RWPE2 (cell line): ENCODE measurements at regions not wholly inside any gene's neighbourhood (a gene's known extent, or its start where the extent isn't known, plus 50 kb on each side); places are given as distances from the start of the nearest gene placed in this dataset.

Experiments used
- ATAC-seq: fragments of 200-7000 bp; cut with Tn5 transposase; 3 replicates; pipeline ENCODE4 v1.9.1; 2021; ENCODE audit warnings: low read depth
- DNase-seq: peaks from one replicate; pipeline ENCODE4 v3.0.0-alpha.2; 2020; ENCODE audit warnings: low spot score
- H3K27ac ChIP-seq: fragments of 450-650 bp; 2 replicates; pipeline ENCODE4 v1.5.1; 2017; ENCODE audit warnings: mild to moderate bottlenecking; ENCODE audit not compliant: poor library complexity, severe bottlenecking
- H3K27me3 ChIP-seq: fragments of 250-450 bp; sonication (Bioruptor Pico); 2 replicates; pipeline ENCODE4 v1.5.1; 2021; ENCODE audit warnings: mild to moderate bottlenecking, moderate library complexity; ENCODE audit not compliant: insufficient read depth, poor library complexity, severe bottlenecking
- H3K36me3 ChIP-seq: fragments of 250-450 bp; sonication (Bioruptor Pico); 2 replicates; pipeline ENCODE4 v1.5.1; 2020; ENCODE audit warnings: low read depth, mild to moderate bottlenecking, moderate library complexity
- H3K4me1 ChIP-seq: fragments of 250-450 bp; sonication (Bioruptor Pico); 2 replicates; pipeline ENCODE4 v1.5.1; 2021; ENCODE audit warnings: mild to moderate bottlenecking, moderate library complexity; ENCODE audit not compliant: insufficient read depth, poor library complexity, severe bottlenecking
- H3K4me3 ChIP-seq: fragments of 250-450 bp; sonication (Bioruptor Pico); 2 replicates; pipeline ENCODE4 v1.5.1; 2021; ENCODE audit warnings: mild to moderate bottlenecking, moderate library complexity; ENCODE audit not compliant: severe bottlenecking
- H3K9me3 ChIP-seq: fragments of 250-450 bp; sonication (Bioruptor Pico); 2 replicates; pipeline ENCODE4 v1.5.1; 2021; ENCODE audit warnings: mild to moderate bottlenecking, moderate library complexity; ENCODE audit not compliant: severe bottlenecking
- TF ChIP-seq, protein P1 (sequence below): fragments of 450-650 bp; IDR thresholded peaks from one replicate; pipeline ENCODE4 v1.5.1; 2017; ENCODE audit warnings: mild to moderate bottlenecking, moderate library complexity; ENCODE audit not compliant: poor library complexity, severe bottlenecking

DNA sequence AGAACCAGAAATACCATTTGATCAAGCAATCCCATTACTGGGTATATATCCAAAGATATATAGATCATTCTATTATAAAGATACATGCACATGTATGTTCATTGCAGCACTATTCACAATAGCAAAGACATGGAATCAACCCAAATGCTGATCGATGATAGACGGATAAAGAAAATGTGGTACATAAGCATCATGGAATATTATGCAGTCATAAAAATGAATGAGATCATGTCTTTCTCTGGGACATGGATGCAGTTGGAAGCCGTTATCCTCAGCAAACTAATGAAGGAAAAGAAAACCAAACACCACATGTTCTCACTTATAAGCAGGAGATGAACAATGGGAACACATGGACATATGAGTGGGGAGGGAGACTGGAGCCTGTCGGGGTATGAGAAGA, 1540.9 kb upstream of the MIR17HG start:
- Histone ChIP-seq H3K4me3 (no peak overlapping the region), H3K36me3 (no peaks in the 10 kb centered on the region), H3K4me1 (no peaks in the 10 kb centered on the region), H3K9me3 (no peaks in the 10 kb centered on the region), H3K27me3 (no peaks in the 10 kb centered on the region), H3K27ac (no peak overlapping the region)
- DNase-seq (no peak), ATAC-seq (no peak)
- TF ChIP-seq, protein P1, sequence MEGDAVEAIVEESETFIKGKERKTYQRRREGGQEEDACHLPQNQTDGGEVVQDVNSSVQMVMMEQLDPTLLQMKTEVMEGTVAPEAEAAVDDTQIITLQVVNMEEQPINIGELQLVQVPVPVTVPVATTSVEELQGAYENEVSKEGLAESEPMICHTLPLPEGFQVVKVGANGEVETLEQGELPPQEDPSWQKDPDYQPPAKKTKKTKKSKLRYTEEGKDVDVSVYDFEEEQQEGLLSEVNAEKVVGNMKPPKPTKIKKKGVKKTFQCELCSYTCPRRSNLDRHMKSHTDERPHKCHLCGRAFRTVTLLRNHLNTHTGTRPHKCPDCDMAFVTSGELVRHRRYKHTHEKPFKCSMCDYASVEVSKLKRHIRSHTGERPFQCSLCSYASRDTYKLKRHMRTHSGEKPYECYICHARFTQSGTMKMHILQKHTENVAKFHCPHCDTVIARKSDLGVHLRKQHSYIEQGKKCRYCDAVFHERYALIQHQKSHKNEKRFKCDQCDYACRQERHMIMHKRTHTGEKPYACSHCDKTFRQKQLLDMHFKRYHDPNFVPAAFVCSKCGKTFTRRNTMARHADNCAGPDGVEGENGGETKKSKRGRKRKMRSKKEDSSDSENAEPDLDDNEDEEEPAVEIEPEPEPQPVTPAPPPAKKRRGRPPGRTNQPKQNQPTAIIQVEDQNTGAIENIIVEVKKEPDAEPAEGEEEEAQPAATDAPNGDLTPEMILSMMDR, result no peak

DNA sequence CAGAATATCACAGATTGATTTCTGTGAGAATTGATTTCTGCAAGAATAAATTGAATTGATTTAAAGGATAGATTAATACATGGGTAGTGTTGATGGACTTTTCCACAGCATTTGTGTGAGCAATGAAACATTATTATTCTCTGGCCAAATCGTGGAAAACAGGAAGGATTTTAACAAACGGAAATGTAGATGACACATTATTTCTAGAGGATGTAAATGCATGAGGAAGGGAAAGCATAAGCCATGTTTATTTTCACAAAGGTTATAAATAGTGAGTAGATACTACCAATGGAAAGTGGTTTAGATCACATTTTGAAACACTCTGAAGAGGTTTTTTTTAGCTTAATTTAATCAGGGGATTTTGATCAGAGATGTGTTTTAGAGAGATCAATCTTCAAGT, 1534.6 kb upstream of the MIR17HG start:
- no peak for ATAC-seq
- no peak for DNase-seq
- Histone ChIP-seq H3K9me3 (no peaks in the 10 kb centered on the region), H3K4me3 (no peak overlapping the region), H3K27me3 (no peaks in the 10 kb centered on the region), H3K4me1 (no peaks in the 10 kb centered on the region), H3K27ac (no peak overlapping the region), H3K36me3 (no peaks in the 10 kb centered on the region)
- TF ChIP-seq, protein P1, result no peak

DNA sequence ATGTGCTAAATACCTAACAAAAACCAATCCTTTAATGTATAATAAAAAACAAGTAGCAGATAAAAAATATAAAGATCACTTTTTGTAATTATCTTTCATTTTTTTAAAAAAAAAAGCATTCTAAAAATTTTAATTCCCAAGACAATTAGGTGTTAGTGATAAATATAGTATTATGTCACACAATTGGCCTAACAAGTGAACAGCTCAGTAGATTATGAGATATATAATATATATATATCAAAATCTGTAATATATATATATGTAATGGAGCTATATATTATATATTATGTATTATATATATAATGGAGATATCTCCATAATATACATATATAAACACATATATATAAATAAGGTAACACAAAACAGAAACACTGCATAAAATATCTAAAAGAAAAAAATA, 1531.1 kb upstream of the MIR17HG start:
- DNase-seq (no peak), ATAC-seq (no peak)
- H3K9me3 ChIP-seq, result no peaks in the 10 kb centered on the region
- no peaks in the 10 kb centered on the region for H3K27me3 ChIP-seq
- no peak overlapping the region for H3K4me3 ChIP-seq
- H3K4me1 ChIP-seq, result no peaks in the 10 kb centered on the region
- H3K27ac ChIP-seq, result no peak overlapping the region
- H3K36me3 ChIP-seq, result no peaks in the 10 kb centered on the region
- TF ChIP-seq, protein P1, result no peak

DNA sequence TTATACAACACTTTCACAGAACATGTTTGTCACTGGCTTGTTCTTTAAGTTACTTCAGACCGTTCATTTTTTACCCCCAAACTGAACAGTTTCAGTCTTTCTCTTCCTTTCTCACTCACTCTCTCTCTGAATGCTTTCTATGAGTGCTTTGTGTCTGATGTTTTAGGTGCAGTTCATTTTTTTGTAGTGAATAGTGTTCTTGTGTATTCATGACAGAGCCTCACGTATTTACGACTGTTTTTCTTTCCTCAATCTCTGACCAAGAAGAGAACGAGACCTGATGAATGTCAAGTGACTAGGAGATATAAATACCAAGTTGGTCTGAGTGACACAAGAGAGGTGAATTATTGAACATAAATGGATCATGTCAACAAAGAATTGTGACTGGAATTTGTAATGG, 1525.0 kb upstream of the MIR17HG start:
- no peak overlapping the region for H3K4me3 ChIP-seq
- DNase-seq, result no peak

DNA sequence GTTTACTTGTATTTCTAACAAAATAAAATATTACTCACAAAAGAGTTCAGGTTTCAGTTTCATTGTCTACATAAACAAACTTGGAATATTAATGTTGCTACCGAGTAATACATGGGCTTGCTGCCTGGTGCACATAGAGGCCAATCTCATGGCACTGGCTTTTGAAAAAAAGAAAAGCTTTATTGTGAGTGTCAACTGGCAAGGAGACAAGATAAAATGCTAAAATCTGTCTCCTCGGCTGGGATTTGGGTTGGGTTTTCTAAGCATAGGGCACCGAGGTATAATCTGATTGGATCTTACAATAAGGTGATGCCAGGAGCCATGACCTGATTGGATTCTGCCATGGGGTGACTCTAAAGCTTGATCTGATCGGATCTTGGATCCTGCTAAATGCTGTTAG, 1519.9 kb upstream of the MIR17HG start:
- Histone ChIP-seq H3K27me3 (no peaks in the 10 kb centered on the region), H3K27ac (no peak overlapping the region), H3K36me3 (no peaks in the 10 kb centered on the region), H3K4me1 (no peaks in the 10 kb centered on the region), H3K9me3 (peaks cover 6% of the 10 kb centered on the region), H3K4me3 (no peak overlapping the region)
- TF ChIP-seq, protein P1, result no peak
- DNase-seq (no peak), ATAC-seq (no peak)

More for the DNA sequence above, 1525.0 kb upstream of the MIR17HG start:
- TF ChIP-seq, protein P1, result no peak
- Histone ChIP-seq H3K9me3 (no peaks in the 10 kb centered on the region), H3K27ac (no peak overlapping the region), H3K36me3 (no peaks in the 10 kb centered on the region), H3K27me3 (no peaks in the 10 kb centered on the region), H3K4me1 (no peaks in the 10 kb centered on the region)
- ATAC-seq, result no peak
